ENCODE measurements at regions not wholly inside any gene's neighbourhood (a gene's known extent, or its start where the extent isn't known, plus 50 kb on each side); places are given as distances from the start of the nearest gene placed in this dataset.

- no peak overlapping the region for H3K4me3 ChIP-seq
- H3K36me3 ChIP-seq (replicated peaks in 1 of 2) = no peaks in the 10 kb centered on the region
- intact Hi-C loops (cut with DNase I) = no loop called here
- H3K9me3 ChIP-seq (replicated peaks in 1 of 3) = no peaks in the 10 kb centered on the region
- H3K4me1 ChIP-seq (replicated peaks in 1 of 2) = no peaks in the 10 kb centered on the region
- no peak overlapping the region for H3K27ac ChIP-seq
- 73 to 76% (median 74%) methylated on average over 23 of the region's 23 CpGs for WGBS, 4 donors
- TF ChIP-seq CTCF (IDR thresholded peaks at IDR 0.05) (no peak), POLR2A (IDR thresholded peaks at IDR 0.05) (no peak)
- DNase-seq = no peak
- H3K27me3 ChIP-seq = peaks cover 8% of the 10 kb centered on the region
Observed at GRCh38 chr20:58577871-58578598, 62.8 kb upstream of the APCDD1L start.

- no peaks in the 10 kb centered on the region for H3K36me3 ChIP-seq (replicated peaks in 1 of 2)
- WGBS, 4 donors = 78 to 92% (median 82%) methylated on average over 5 to 13 of the region's 13 CpGs
- no peaks in the 10 kb centered on the region for H3K4me1 ChIP-seq (replicated peaks in 1 of 2)
- intact Hi-C loops (cut with DNase I) = no loop called here
- TF ChIP-seq POLR2A (IDR thresholded peaks at IDR 0.05) (no peak), CTCF (IDR thresholded peaks at IDR 0.05) (no peak)
- H3K27me3 ChIP-seq = peaks cover 8% of the 10 kb centered on the region
- no peak overlapping the region for H3K4me3 ChIP-seq
- H3K27ac ChIP-seq = no peak overlapping the region
- DNase-seq = peak in 1 of 7 donors; percentile 2
- H3K9me3 ChIP-seq (replicated peaks in 1 of 3) = no peaks in the 10 kb centered on the region
Observed at GRCh38 chr20:58577139-58577806, 62.1 kb upstream of the APCDD1L start.

GRCh38 chr20:58576603-58576970 is 61.4 kb upstream of the APCDD1L start:
- Histone ChIP-seq H3K27me3 (peaks cover 8% of the 10 kb centered on the region), H3K36me3 (replicated peaks in 1 of 2) (no peaks in the 10 kb centered on the region), H3K4me3 (no peak overlapping the region), H3K27ac (no peak overlapping the region), H3K4me1 (replicated peaks in 1 of 2) (no peaks in the 10 kb centered on the region), H3K9me3 (replicated peaks in 1 of 3) (no peaks in the 10 kb centered on the region)
- 81 to 95% (median 86%) methylated on average over 8 to 9 of the region's 9 CpGs for WGBS, 4 donors
- intact Hi-C loops (cut with DNase I) = no loop called here
- TF ChIP-seq CTCF (IDR thresholded peaks at IDR 0.05) (no peak), POLR2A (IDR thresholded peaks at IDR 0.05) (no peak)
- peak in 1 of 7 donors; percentile 9 for DNase-seq

GRCh38 chr20:58575776-58576602 is 60.8 kb upstream of the APCDD1L start:
- Histone ChIP-seq H3K9me3 (replicated peaks in 1 of 3) (no peaks in the 10 kb centered on the region), H3K27ac (no peak overlapping the region), H3K4me3 (no peak overlapping the region), H3K36me3 (replicated peaks in 1 of 2) (no peaks in the 10 kb centered on the region), H3K27me3 (peaks cover 8% of the 10 kb centered on the region), H3K4me1 (replicated peaks in 1 of 2) (no peaks in the 10 kb centered on the region)
- 84 to 94% (median 89%) methylated on average over 20 to 24 of the region's 24 CpGs for WGBS, 4 donors
- intact Hi-C loops (cut with DNase I) = no loop called here
- TF ChIP-seq POLR2A (IDR thresholded peaks at IDR 0.05) (no peak), CTCF (IDR thresholded peaks at IDR 0.05) (no peak)
- DNase-seq = no peak
